Pancreas (tissue), 10 donors: ENCODE measurements at regions not wholly inside any gene's neighbourhood (a gene's known extent, or its start where the extent isn't known, plus 50 kb on each side); places are given as distances from the start of the nearest gene placed in this dataset.

Source experiments
- ATAC-seq, 4 donors: fragments of 200-7000 bp; cut with Tn5 transposase; one replicate each; pipeline versions ENCODE4 v1.8.0 to v1.9.1; 2020; ENCODE audit warnings: mild to moderate bottlenecking in 4 of 4, moderate library complexity in 4 of 4
- DNase-seq, 6 donors: peaks; one replicate each; pipeline ENCODE4 v3.0.0-alpha.2; 2020
- FAIRE-seq: peaks from 2 replicates; lab custom pipeline; 2012; peaks lifted over from hg19 to GRCh38; lab: Jason Lieb, UNC
- H3K27ac ChIP-seq, 4 donors: fragments of 200-600 bp; sonication (generic); 1 replicate in 3 of 4; 2 replicates in 1 of 4; pipeline versions ENCODE4 v1.5.0 to v1.8.0; 2020
- H3K27me3 ChIP-seq, 4 donors: fragments of 200-600 bp; one replicate each; pipeline ENCODE4 v1.8.0; 2021
- H3K36me3 ChIP-seq, 3 donors: fragments of 200-600 bp; sonication (generic) in 1 of 3; one replicate each; pipeline versions ENCODE4 v1.5.0 to v1.8.0; 2020 to 2021
- H3K4me1 ChIP-seq, 3 donors: fragments of 200-600 bp; one replicate each; pipeline ENCODE4 v1.8.0; 2021
- H3K4me3 ChIP-seq, 4 donors: fragments of 200-600 bp; sonication (generic) in 2 of 4; one replicate each; pipeline versions ENCODE4 v1.5.0 to v1.8.0; 2020 to 2021
- H3K9me3 ChIP-seq, 4 donors: fragments of 200-600 bp; one replicate each; pipeline ENCODE4 v1.8.0; 2021
- WGBS, 2 donors: extraction: QIAGEN DNeasy Blood & Tissue Kit; methylation state at CpG; one replicate each; pipeline ENCODE4 v1.1.7; 2013; 5-methylcytosine and 5-hydroxymethylcytosine counted together
- intact Hi-C, 3 donors: fragments of 100-400 bp; cut with DNase I; formaldehyde crosslinking; loops; one replicate each; pipeline versions ENCODE4 v1.11.1 to v1.14.2; 2022
- TF ChIP-seq, protein P1 (sequence below), 4 donors: fragments of 200-600 bp; sonication (generic) in 3 of 4; IDR thresholded peaks; one replicate each; pipeline versions ENCODE4 v1.5.0 to v1.8.0; 2021; ENCODE audit warnings: antibody characterized with exemption in 4 of 4
- donor health status: healthy with polysubstance abuse.
- donor health status: DM: no; HTN: no; CAD: no; lungs with moderate emphysema.
- donor health status: DM: no; HTN: no; CAD: no.
- donor health status: control.
- donor health status: control.
- donor health status: Bipolar disorder and iron deficiency.
- donor health status: DM: yes; HTN: yes; CAD: no.
- donor health status: DM: no; HTN: no; CAD: no.
- donor health status: DM: no; HTN: no; CAD: no.
- donor health status: DM: yes; HTN: yes; CAD: no.

DNA sequence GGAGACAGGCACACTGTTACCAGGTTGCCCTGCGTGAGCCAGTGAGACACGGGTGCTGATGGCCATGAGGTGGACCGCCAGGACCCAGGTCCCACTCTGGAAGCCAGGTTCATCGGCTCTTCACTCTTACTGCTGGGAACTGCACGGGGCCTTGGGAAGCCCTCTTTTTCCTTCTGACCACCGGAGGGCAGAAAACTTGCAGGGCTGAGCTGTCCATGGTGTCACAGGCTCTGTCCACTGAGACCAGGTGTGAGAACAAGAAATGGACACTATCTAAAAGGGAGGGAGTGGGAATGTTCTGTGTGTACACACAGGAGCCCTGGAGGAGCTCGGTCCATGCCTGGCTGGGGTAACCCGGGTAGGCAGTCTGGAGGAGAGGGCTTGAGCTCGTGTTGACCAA, 93.4 kb downstream of the UQCRFS1 start:
- FAIRE-seq (no peak), DNase-seq (no peak), ATAC-seq (no peak)
- H3K4me3 ChIP-seq, result no peak overlapping the region
- no peak overlapping the region for H3K27ac ChIP-seq
- no peaks in the 10 kb centered on the region for H3K27me3 ChIP-seq
- TF ChIP-seq, protein P1, sequence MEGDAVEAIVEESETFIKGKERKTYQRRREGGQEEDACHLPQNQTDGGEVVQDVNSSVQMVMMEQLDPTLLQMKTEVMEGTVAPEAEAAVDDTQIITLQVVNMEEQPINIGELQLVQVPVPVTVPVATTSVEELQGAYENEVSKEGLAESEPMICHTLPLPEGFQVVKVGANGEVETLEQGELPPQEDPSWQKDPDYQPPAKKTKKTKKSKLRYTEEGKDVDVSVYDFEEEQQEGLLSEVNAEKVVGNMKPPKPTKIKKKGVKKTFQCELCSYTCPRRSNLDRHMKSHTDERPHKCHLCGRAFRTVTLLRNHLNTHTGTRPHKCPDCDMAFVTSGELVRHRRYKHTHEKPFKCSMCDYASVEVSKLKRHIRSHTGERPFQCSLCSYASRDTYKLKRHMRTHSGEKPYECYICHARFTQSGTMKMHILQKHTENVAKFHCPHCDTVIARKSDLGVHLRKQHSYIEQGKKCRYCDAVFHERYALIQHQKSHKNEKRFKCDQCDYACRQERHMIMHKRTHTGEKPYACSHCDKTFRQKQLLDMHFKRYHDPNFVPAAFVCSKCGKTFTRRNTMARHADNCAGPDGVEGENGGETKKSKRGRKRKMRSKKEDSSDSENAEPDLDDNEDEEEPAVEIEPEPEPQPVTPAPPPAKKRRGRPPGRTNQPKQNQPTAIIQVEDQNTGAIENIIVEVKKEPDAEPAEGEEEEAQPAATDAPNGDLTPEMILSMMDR (IDR thresholded peaks at IDR 0.05), result no peak
- no peaks in the 10 kb centered on the region for H3K36me3 ChIP-seq
- no peaks in the 10 kb centered on the region for H3K4me1 ChIP-seq
- intact Hi-C loops, result no loop called here
- H3K9me3 ChIP-seq, result no peaks in the 10 kb centered on the region
- WGBS, 2 donors, result 28 to 42% methylated on average over 9 of the region's 9 CpGs

GRCh38 chr19:29118389-29118788, 94.6 kb downstream of the UQCRFS1 start:
- DNase-seq (no peak), ATAC-seq (no peak), FAIRE-seq (no peak)
- intact Hi-C loops, result no loop called here
- 30 to 37% methylated on average over 3 of the region's 3 CpGs for WGBS, 2 donors
- Histone ChIP-seq H3K4me3 (no peak overlapping the region), H3K27me3 (no peaks in the 10 kb centered on the region), H3K27ac (no peak overlapping the region), H3K36me3 (no peaks in the 10 kb centered on the region), H3K9me3 (no peaks in the 10 kb centered on the region), H3K4me1 (no peaks in the 10 kb centered on the region)
- TF ChIP-seq, protein P1 (IDR thresholded peaks at IDR 0.05), result no peak

DNA sequence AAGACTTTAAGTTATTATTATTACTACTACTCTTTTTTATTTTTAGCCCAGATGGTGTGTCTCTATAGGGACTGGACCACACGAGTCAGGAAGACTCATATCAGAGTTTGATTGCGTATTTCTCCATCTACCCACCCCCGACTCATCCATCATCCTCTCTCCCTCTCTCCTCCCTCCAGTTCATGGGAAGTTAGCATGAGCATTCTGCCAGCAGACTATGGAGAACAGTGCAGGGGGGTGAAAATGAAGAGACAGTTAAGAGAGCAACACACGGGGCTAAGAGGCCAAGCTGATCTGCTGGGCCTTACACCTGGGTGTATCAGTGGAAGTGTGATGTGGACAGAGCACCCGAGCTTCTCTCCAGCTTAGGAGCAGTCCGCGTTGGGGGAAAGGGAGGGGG, 95.0 kb downstream of the UQCRFS1 start:
- no peaks in the 10 kb centered on the region for H3K4me1 ChIP-seq
- no peak for FAIRE-seq
- H3K9me3 ChIP-seq, result no peaks in the 10 kb centered on the region
- DNase-seq, result no peak
- H3K27ac ChIP-seq, result no peak overlapping the region
- TF ChIP-seq, protein P1 (IDR thresholded peaks at IDR 0.05), result no peak
- intact Hi-C loops, result no loop called here
- ATAC-seq, result no peak
- no peaks in the 10 kb centered on the region for H3K36me3 ChIP-seq
- 22 to 27% methylated on average over 7 of the region's 7 CpGs for WGBS, 2 donors
- no peaks in the 10 kb centered on the region for H3K27me3 ChIP-seq
- no peak overlapping the region for H3K4me3 ChIP-seq

DNA sequence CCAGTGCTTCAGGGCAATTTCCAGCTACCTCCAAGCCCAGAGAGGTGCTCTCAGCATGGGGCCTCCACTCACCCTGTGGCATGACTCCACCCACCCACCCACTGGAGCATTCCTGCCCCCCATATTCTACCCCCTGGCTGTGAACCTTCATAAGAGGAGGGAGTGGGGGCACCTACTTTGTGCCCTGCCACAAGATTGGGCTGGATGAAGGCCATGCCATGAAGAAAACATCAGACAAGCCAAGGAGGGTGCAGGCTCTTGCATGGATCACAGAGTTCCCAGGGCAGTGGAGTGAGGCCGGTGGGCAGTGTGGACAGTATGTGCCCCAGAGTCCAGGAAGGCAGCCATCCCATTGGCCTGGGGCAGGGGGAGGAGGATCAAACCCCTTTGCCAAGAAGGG, 97.8 kb downstream of the UQCRFS1 start:
- Histone ChIP-seq H3K4me1 (no peaks in the 10 kb centered on the region), H3K27me3 (no peaks in the 10 kb centered on the region), H3K4me3 (no peak overlapping the region), H3K36me3 (no peaks in the 10 kb centered on the region), H3K27ac (no peak overlapping the region), H3K9me3 (no peaks in the 10 kb centered on the region)
- WGBS, 2 donors, result 73 to 100% methylated on average over 1 of the region's 1 CpG
- ATAC-seq, result no peak
- DNase-seq, result no peak
- no peak for FAIRE-seq
- intact Hi-C loops, result no loop called here
- TF ChIP-seq, protein P1 (IDR thresholded peaks at IDR 0.05), result no peak

DNA sequence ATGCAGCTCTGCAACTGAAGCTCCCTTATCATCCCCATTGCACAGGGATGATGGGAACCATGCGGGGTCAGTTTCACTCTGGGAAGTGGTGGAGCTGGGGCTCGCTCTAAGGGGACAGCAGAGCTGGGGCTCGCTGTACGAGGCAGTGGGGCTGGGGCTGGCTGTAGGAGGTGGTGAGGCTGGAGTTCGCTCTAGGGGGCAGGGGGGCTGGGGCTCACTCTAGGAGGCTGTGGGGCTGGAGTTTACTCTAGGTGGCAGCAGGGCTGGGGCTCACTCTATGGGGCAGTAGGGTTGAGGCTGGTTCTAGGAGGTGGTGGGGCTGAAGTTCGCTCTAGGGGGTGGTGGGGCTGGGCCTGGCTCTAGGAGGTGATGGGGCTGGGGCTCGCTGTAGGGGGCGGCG, 99.1 kb downstream of the UQCRFS1 start:
- Histone ChIP-seq H3K27ac (no peak overlapping the region), H3K4me1 (no peaks in the 10 kb centered on the region), H3K27me3 (no peaks in the 10 kb centered on the region), H3K36me3 (no peaks in the 10 kb centered on the region), H3K9me3 (no peaks in the 10 kb centered on the region), H3K4me3 (no peak overlapping the region)
- no peak for DNase-seq
- no peak for ATAC-seq
- FAIRE-seq, result no peak
- intact Hi-C loops, result no loop called here
- TF ChIP-seq, protein P1 (IDR thresholded peaks at IDR 0.05), result no peak
- 70 to 76% methylated on average over 9 of the region's 9 CpGs for WGBS, 2 donors
